ENCODE measurements at regions not wholly inside any gene's neighbourhood (a gene's known extent, or its start where the extent isn't known, plus 50 kb on each side); places are given as distances from the start of the nearest gene placed in this dataset.

DNA sequence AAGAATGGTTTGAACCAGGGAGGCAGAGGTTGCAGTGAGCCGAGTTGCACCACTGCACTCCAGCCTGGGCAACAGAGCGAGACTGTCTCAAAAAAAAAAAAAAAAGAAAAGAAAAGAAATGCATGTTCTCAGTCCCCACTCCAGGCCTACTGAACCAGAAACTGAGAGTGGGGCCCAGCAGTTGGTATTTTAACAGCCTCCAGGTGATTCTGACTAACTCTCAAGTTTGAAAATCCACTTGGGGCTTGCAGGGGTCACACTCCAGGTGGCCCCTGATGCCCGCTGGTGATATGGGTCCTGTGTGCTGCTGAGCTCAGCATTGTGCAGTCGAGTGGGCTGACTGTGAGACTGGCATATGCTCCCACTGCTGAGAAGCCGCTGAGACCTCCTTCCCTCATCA lies 133.7 kb upstream of the C2CD4B start:
- CTCF ChIA-PET, result interaction anchor here (3.1 kb wide), 1 partner anchor 8 kb away, joined by 16 read pairs; no protein-coding TSS in a partner anchor
- TF ChIP-seq, protein P1, sequence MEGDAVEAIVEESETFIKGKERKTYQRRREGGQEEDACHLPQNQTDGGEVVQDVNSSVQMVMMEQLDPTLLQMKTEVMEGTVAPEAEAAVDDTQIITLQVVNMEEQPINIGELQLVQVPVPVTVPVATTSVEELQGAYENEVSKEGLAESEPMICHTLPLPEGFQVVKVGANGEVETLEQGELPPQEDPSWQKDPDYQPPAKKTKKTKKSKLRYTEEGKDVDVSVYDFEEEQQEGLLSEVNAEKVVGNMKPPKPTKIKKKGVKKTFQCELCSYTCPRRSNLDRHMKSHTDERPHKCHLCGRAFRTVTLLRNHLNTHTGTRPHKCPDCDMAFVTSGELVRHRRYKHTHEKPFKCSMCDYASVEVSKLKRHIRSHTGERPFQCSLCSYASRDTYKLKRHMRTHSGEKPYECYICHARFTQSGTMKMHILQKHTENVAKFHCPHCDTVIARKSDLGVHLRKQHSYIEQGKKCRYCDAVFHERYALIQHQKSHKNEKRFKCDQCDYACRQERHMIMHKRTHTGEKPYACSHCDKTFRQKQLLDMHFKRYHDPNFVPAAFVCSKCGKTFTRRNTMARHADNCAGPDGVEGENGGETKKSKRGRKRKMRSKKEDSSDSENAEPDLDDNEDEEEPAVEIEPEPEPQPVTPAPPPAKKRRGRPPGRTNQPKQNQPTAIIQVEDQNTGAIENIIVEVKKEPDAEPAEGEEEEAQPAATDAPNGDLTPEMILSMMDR (IDR thresholded peaks at IDR 0.05; ENCODE audit: insufficient read depth, low read depth, low read length), result no peak
- DNase-seq (ENCODE audit: low read depth), result no peak
- Histone ChIP-seq H3K4me3 (ENCODE audit: low read depth, low read length) (no peak overlapping the region), H3K36me3 (ENCODE audit: control insufficient read depth, insufficient read depth, low read length) (no peaks in the 10 kb centered on the region), H3K27me3 (ENCODE audit: control insufficient read depth, insufficient read depth, low read length) (peaks cover 11% of the 10 kb centered on the region)
- POLR2A ChIA-PET, result no interaction called here

DNA sequence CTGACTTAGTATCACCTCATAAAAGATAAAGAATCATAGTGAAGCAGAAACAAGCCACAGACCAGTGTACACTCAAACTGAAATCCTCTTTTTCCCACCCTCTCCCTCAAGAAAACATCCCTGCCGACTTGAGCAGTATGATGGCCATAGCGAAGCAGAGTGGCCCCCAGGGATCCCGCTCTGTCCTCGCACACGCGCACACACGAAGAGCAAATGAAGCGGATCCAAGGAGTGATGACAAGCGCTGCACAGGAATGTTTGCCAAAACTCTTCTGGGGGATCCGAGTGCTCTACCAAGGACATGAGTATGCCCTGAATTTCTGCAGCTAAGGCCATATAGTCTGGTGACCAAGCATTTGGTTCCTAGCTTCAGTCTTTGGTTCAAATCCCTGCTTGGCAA lies 134.5 kb upstream of the C2CD4B start:
- CTCF ChIA-PET, result no interaction called here
- POLR2A ChIA-PET, result no interaction called here
- no peak for DNase-seq (ENCODE audit: low read depth)
- peaks cover 9% of the 10 kb centered on the region for H3K27me3 ChIP-seq (ENCODE audit: control insufficient read depth, insufficient read depth, low read length)
- no peak overlapping the region for H3K4me3 ChIP-seq (ENCODE audit: low read depth, low read length)
- H3K36me3 ChIP-seq (ENCODE audit: control insufficient read depth, insufficient read depth, low read length), result no peaks in the 10 kb centered on the region
- TF ChIP-seq, protein P1 (IDR thresholded peaks at IDR 0.05; ENCODE audit: insufficient read depth, low read depth, low read length), result no peak

DNA sequence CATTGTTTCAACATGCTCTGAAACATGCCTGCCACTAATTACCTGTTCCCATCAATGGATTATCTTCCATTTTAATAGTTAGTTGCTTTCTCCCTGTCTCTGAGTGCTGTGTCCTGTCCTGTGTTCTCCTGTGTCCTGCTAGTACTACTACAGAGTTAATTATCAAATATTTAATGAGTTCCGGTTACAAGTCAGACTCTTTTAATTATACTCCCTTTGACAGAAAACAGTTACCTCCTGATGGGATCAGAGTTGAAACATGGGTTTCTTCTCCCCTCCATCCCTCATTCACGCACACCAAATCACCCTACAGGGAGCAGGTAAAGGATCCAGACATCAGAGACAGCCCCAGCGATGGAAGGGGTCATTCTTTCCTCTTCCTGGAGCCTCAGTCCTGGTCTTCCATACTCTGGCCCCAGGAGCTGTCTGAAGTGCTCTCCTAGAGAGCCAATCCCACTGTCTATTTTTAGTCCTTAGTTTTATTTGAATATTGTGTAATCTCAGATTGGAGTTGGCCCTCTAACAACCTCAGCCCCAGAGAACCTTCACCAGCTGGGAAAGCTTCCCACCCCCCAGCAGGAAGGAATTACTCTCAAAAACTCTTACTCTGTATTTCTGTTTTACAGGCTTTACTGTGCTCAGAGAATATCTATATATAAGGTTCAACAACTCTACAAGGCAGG lies 137.0 kb upstream of the C2CD4B start:
- ChIA-PET POLR2A (no interaction called here), CTCF (interaction anchor here (0.6 kb wide), 1 partner anchor 1251 kb away, joined by 3 read pairs; no protein-coding TSS in a partner anchor)
- no peak for DNase-seq (ENCODE audit: low read depth)

DNA sequence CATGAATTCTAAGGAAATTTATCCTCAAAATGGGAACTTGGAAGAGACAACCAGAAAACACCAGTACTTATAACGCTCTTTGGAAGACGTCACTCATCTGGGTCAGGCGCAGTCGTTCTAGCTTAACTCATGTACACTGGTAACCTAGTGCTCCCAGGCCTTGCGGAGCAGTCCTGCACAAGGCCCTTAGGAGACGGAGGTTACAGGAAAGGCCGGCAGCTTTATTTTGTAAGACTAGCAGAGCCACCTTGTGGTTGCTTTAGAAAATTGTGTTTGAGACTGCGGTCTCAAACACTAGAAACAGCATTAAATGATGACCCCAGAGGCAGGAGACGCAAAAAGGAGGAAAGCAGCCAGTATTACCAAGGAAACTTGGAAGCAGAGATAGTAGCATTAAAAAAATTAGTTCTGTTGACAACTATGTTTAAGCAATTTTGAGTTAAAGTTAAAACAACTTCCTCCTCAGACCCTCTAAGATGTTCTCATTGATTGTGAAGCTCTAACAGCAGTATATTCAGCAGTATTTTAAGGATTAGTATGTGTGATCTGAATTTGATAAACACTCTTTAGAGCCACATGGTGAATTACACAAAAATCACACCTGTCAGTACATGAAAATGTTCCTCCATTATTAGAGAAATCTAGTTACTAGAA lies 141.9 kb upstream of the C2CD4B start:
- CTCF ChIA-PET, result interaction anchor here (0.7 to 3.1 kb wide), 27 partner anchors 9 to 438 kb away, joined by 3 to 23 read pairs (median 4); partner anchors contain the start of gene VPS13C
- DNase-seq (ENCODE audit: low read depth), result no peak
- Histone ChIP-seq H3K4me3 (ENCODE audit: low read depth, low read length) (no peak overlapping the region), H3K36me3 (ENCODE audit: control insufficient read depth, insufficient read depth, low read length) (no peaks in the 10 kb centered on the region), H3K27me3 (ENCODE audit: control insufficient read depth, insufficient read depth, low read length) (peaks cover 2% of the 10 kb centered on the region; the same call in 1 of the 2 replicates)
- POLR2A ChIA-PET, result no interaction called here
- TF ChIP-seq, protein P1 (IDR thresholded peaks at IDR 0.05; ENCODE audit: insufficient read depth, low read depth, low read length), result peak; percentile 71

More for the DNA sequence above, 137.0 kb upstream of the C2CD4B start:
- no peaks in the 10 kb centered on the region for H3K36me3 ChIP-seq (ENCODE audit: control insufficient read depth, insufficient read depth, low read length)
- H3K4me3 ChIP-seq (ENCODE audit: low read depth, low read length), result no peak overlapping the region
- TF ChIP-seq, protein P1 (IDR thresholded peaks at IDR 0.05; ENCODE audit: insufficient read depth, low read depth, low read length), result no peak
- H3K27me3 ChIP-seq (ENCODE audit: control insufficient read depth, insufficient read depth, low read length), result peaks cover 4% of the 10 kb centered on the region

DNA sequence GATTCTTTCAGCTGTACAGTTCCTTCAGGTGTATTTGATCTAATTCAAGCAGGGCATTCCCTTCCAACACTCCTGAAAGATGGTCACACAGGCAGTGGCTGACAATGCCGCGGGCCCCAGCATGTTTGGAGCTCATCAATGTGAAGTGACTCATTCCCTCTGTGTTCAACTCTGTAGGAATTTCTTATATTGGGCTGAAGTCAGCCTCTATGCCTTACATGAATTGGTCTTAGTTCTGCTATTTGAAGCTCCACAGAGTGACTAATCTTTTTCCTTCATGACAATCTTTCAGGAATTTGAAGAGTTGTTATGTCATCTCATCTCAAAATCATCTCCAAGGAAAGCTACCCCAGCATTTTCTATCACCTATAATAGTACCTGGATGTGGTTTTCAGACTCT lies 142.5 kb upstream of the C2CD4B start:
- H3K4me3 ChIP-seq (ENCODE audit: low read depth, low read length), result no peak overlapping the region
- ChIA-PET POLR2A (interaction anchor here (0.6 kb wide), 2 partner anchors 16 to 787 kb away, joined by 4 to 7 read pairs; no protein-coding TSS in a partner anchor), CTCF (interaction anchor here (0.6 to 3.1 kb wide), 25 partner anchors 10 to 439 kb away, joined by 3 to 23 read pairs (median 4); no protein-coding TSS in a partner anchor)
- TF ChIP-seq, protein P1 (IDR thresholded peaks at IDR 0.05; ENCODE audit: insufficient read depth, low read depth, low read length), result no peak
- peaks cover 2% of the 10 kb centered on the region; the same call in 1 of the 2 replicates for H3K27me3 ChIP-seq (ENCODE audit: control insufficient read depth, insufficient read depth, low read length)
- H3K36me3 ChIP-seq (ENCODE audit: control insufficient read depth, insufficient read depth, low read length), result no peaks in the 10 kb centered on the region
- no peak for DNase-seq (ENCODE audit: low read depth)
